H9 (cell line): ENCODE measurements at regions not wholly inside any gene's neighbourhood (a gene's known extent, or its start where the extent isn't known, plus 50 kb on each side); places are given as distances from the start of the nearest gene placed in this dataset.

Experiments
- DNase-seq: peaks from one replicate; pipeline ENCODE4 v3.0.0-alpha.2; 2017
- H2AFZ ChIP-seq: one replicate; pipeline ENCODE4 v1.6.1; 2013; ENCODE audit warnings: mild to moderate bottlenecking, low read length, control low read depth, moderate library complexity
- H2AK5ac ChIP-seq: 2 replicates; pipeline ENCODE4 v1.6.1; 2013; ENCODE audit warnings: low read length, control low read depth, mixed read lengths; ENCODE audit not compliant: insufficient read length
- H2BK120ac ChIP-seq: one replicate; pipeline ENCODE4 v1.6.1; 2013; ENCODE audit warnings: low read depth, mild to moderate bottlenecking, low read length, control low read depth, inconsistent platforms; ENCODE audit not compliant: poor library complexity, severe bottlenecking
- H2BK12ac ChIP-seq: 2 replicates; pipeline ENCODE4 v1.6.1; 2013; ENCODE audit warnings: low read length, control low read depth, mixed read lengths, low read depth; ENCODE audit not compliant: insufficient read length
- H2BK15ac ChIP-seq: 2 replicates; pipeline ENCODE4 v1.6.1; 2013; ENCODE audit warnings: low read depth, low read length, control low read depth
- H2BK20ac ChIP-seq: one replicate; pipeline ENCODE4 v1.6.1; 2013; ENCODE audit warnings: low read depth, mild to moderate bottlenecking, low read length, control low read depth, inconsistent platforms; ENCODE audit not compliant: poor library complexity, severe bottlenecking
- H2BK5ac ChIP-seq: 2 replicates; pipeline ENCODE4 v1.6.1; 2013; ENCODE audit warnings: low read length, control low read depth, mixed read lengths; ENCODE audit not compliant: insufficient read length
- H3K14ac ChIP-seq: 2 replicates; pipeline ENCODE4 v1.6.1; 2013; ENCODE audit warnings: low read length, control low read depth; ENCODE audit not compliant: insufficient read depth
- H3K18ac ChIP-seq: 2 replicates; pipeline ENCODE4 v1.6.1; 2013; ENCODE audit warnings: low read depth, mild to moderate bottlenecking, mixed read lengths, low read length, control low read depth; ENCODE audit not compliant: insufficient read length
- H3K23ac ChIP-seq: 2 replicates; pipeline ENCODE4 v1.6.1; 2013; ENCODE audit warnings: low read length, control low read depth, mixed read lengths, low read depth; ENCODE audit not compliant: insufficient read length
- H3K23me2 ChIP-seq: 2 replicates; pipeline ENCODE4 v1.6.1; 2013; ENCODE audit warnings: low read depth, mild to moderate bottlenecking, mixed read lengths, low read length, control low read depth; ENCODE audit not compliant: insufficient read length, poor library complexity, severe bottlenecking
- H3K27ac ChIP-seq: 2 replicates; pipeline ENCODE4 v1.5.1; 2013; ENCODE audit warnings: low read length, control low read depth, mixed read lengths, low read depth; ENCODE audit not compliant: insufficient read length
- H3K27me3 ChIP-seq: 2 replicates; pipeline ENCODE4 v1.6.1; 2013; ENCODE audit warnings: low read length, control low read depth, inconsistent platforms; ENCODE audit not compliant: insufficient read depth
- H3K4ac ChIP-seq: 2 replicates; pipeline ENCODE4 v1.6.1; 2013; ENCODE audit warnings: low read depth, mild to moderate bottlenecking, control low read depth, inconsistent platforms, low read length, moderate library complexity
- H3K4me1 ChIP-seq: 2 replicates; pipeline ENCODE4 v1.6.1; 2013; ENCODE audit warnings: low read length, control low read depth, inconsistent platforms; ENCODE audit not compliant: insufficient read depth
- H3K4me2 ChIP-seq: 2 replicates; pipeline ENCODE4 v1.6.1; 2013; ENCODE audit warnings: low read length, control low read depth, mixed read lengths; ENCODE audit not compliant: insufficient read length, insufficient read depth
- H3K56ac ChIP-seq: 2 replicates; pipeline ENCODE4 v1.6.1; 2013; ENCODE audit warnings: low read depth, mild to moderate bottlenecking, mixed read lengths, low read length, control low read depth; ENCODE audit not compliant: insufficient read length
- H3K79me1 ChIP-seq: 2 replicates; pipeline ENCODE4 v1.6.1; 2013; ENCODE audit warnings: low read depth, mild to moderate bottlenecking, moderate library complexity, low read length, control low read depth, inconsistent platforms; ENCODE audit not compliant: insufficient read depth, poor library complexity, severe bottlenecking
- H3K79me2 ChIP-seq: 2 replicates; pipeline ENCODE4 v1.6.1; 2013; ENCODE audit warnings: low read length, control low read depth, inconsistent platforms; ENCODE audit not compliant: insufficient read depth
- H3K9ac ChIP-seq: 2 replicates; pipeline ENCODE4 v1.6.1; 2013; ENCODE audit warnings: low read length, control low read depth, mixed read lengths; ENCODE audit not compliant: insufficient read length; ENCODE audit errors: extremely low read depth
- H3K9me3 ChIP-seq: one replicate; pipeline ENCODE4 v1.6.1; 2013; ENCODE audit warnings: low read depth, low read length, inconsistent platforms; ENCODE audit not compliant: control insufficient read depth
- H3T11ph ChIP-seq: one replicate; pipeline ENCODE4 v1.6.1; 2013; ENCODE audit warnings: mild to moderate bottlenecking, low read length, control low read depth, inconsistent platforms
- H4K20me1 ChIP-seq: one replicate; pipeline ENCODE4 v1.6.1; 2013; ENCODE audit not compliant: control insufficient read depth, insufficient read length, insufficient read depth
- H4K5ac ChIP-seq: 2 replicates; pipeline ENCODE4 v1.6.1; 2013; ENCODE audit warnings: low read depth, mild to moderate bottlenecking, mixed read lengths, low read length, control low read depth; ENCODE audit not compliant: insufficient read length
- H4K8ac ChIP-seq: replicated peaks from 2 replicates; pipeline ENCODE4 v1.6.1; 2013; ENCODE audit warnings: low read length, control low read depth, mixed read lengths, low read depth; ENCODE audit not compliant: insufficient read length
- H4K91ac ChIP-seq: 2 replicates; pipeline ENCODE4 v1.6.1; 2013; ENCODE audit warnings: low read depth, mild to moderate bottlenecking, moderate library complexity, mixed read lengths, low read length, control low read depth; ENCODE audit not compliant: insufficient read length
- H3K27ac Mint-ChIP-seq, 3 experiments: 2 replicates in 2 of 3; 3 replicates in 1 of 3; pipeline ENCODE4 v1.8.0; 2020 to 2021; ENCODE audit warnings: mixed read lengths in 3 of 3, mild to moderate bottlenecking in 1 of 3, moderate library complexity in 1 of 3
- H3K27me3 Mint-ChIP-seq: 2 replicates; pipeline ENCODE4 v1.8.0; 2021; ENCODE audit warnings: low read depth, mild to moderate bottlenecking, moderate library complexity, mixed read lengths
- H3K36me3 Mint-ChIP-seq, 3 experiments: 2 replicates in 2 of 3; 3 replicates in 1 of 3; pipeline ENCODE4 v1.8.0; 2020 to 2021; ENCODE audit warnings: low read depth in 3 of 3, mixed read lengths in 3 of 3; ENCODE audit not compliant: insufficient read depth in 1 of 3
- H3K4me1 Mint-ChIP-seq, 2 experiments: 2 replicates each; pipeline ENCODE4 v1.8.0; 2020; ENCODE audit warnings: mixed read lengths in 2 of 2
- H3K4me3 Mint-ChIP-seq, 2 experiments: 2 replicates in 1 of 2; 3 replicates in 1 of 2; pipeline ENCODE4 v1.8.0; 2020 to 2021; ENCODE audit warnings: mild to moderate bottlenecking in 2 of 2, mixed read lengths in 2 of 2, moderate library complexity in 1 of 2
- H3K9me3 Mint-ChIP-seq, 2 experiments: 2 replicates in 1 of 2; 3 replicates in 1 of 2; pipeline ENCODE4 v1.8.0; 2020; ENCODE audit warnings: mild to moderate bottlenecking in 2 of 2, mixed read lengths in 2 of 2, moderate library complexity in 1 of 2
- CTCF ChIP-seq: fragments of 200-600 bp; sonication (generic); conservative IDR thresholded peaks from 3 replicates; pipeline ENCODE4 v1.8.0; 2021; ENCODE audit warnings: antibody characterized with exemption, mild to moderate bottlenecking
- WGBS: extraction: QIAGEN DNeasy Blood & Tissue Kit; methylation state at CpG from one replicate; pipeline ENCODE4 v1.1.7; 2013; ENCODE audit warnings: missing lambda C conversion rate, low lambda C conversion rate, mixed read lengths; ENCODE audit not compliant: insufficient read length; ENCODE audit errors: extremely low coverage; 5-methylcytosine and 5-hydroxymethylcytosine counted together

GRCh38 chr17:73829676-73830280, 185.5 kb upstream of the SDK2 start:
- Histone ChIP-seq H2AK5ac (no peak overlapping the region), H2AFZ (no peak overlapping the region), H3K27ac (no peak overlapping the region), H3K9ac (no peak overlapping the region), H4K8ac (no peak overlapping the region), H2BK5ac (no peak overlapping the region), H2BK12ac (no peak overlapping the region), H3K9me3 (no peaks in the 10 kb centered on the region), H3K79me2 (no peaks in the 10 kb centered on the region), H2BK20ac (no peak overlapping the region), H3K79me1 (no peaks in the 10 kb centered on the region), H3K14ac (no peak overlapping the region), H3K56ac (no peak overlapping the region), H2BK15ac (no peak overlapping the region), H3K23ac (no peak overlapping the region), H3T11ph (no peak overlapping the region), H3K27me3 (peaks cover 4% of the 10 kb centered on the region; the same call in 1 of the 2 replicates), H3K18ac (no peak overlapping the region), H3K23me2 (no peaks in the 10 kb centered on the region), H2BK120ac (no peak overlapping the region), H3K4me2 (no peak overlapping the region), H4K91ac (no peak overlapping the region), H3K4ac (no peak overlapping the region), H4K5ac (no peak overlapping the region), H4K20me1 (no peaks in the 10 kb centered on the region), H3K4me1 (no peaks in the 10 kb centered on the region; the same call in none of the 2 replicates)
- Mint-ChIP-seq H3K27me3 (peaks cover 86% of the 10 kb centered on the region), H3K9me3 (peaks cover 0 to 4% of the 10 kb centered on the region in 2 experiments; a peak in 1 of 5 replicates), H3K27ac (no peak overlapping the region), H3K4me1 (peaks cover 26 to 27% of the 10 kb centered on the region in 2 experiments), H3K36me3 (no peaks in the 10 kb centered on the region), H3K4me3 (no peak overlapping the region)
- no peak for TF ChIP-seq CTCF
- DNase-seq = no peak
- no CpG with 5 or more reads among the region's 13 CpGs for WGBS
